ENCODE measurements at regions not wholly inside any gene's neighbourhood (a gene's known extent, or its start where the extent isn't known, plus 50 kb on each side); places are given as distances from the start of the nearest gene placed in this dataset.

DNA sequence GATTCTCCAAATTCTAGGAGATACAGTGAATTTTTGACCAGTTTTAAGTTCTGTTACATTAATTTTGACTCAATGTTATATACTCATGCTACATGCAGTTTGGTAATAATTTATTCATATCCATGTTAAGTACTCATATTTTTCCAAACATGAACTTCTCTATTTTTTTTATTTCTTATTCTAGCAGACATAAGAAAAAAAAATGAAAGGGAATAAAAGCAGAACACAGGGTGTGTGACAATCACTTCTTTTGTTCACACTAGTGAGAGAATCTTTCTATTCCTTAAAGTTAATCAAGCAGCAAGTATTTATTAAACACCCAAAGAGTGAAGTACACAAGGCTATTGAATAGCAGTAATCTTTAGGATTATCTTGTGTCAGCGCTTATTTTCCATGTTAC is 171.1 kb upstream of the ATP2B1 start:
- TF ChIP-seq, protein P1, sequence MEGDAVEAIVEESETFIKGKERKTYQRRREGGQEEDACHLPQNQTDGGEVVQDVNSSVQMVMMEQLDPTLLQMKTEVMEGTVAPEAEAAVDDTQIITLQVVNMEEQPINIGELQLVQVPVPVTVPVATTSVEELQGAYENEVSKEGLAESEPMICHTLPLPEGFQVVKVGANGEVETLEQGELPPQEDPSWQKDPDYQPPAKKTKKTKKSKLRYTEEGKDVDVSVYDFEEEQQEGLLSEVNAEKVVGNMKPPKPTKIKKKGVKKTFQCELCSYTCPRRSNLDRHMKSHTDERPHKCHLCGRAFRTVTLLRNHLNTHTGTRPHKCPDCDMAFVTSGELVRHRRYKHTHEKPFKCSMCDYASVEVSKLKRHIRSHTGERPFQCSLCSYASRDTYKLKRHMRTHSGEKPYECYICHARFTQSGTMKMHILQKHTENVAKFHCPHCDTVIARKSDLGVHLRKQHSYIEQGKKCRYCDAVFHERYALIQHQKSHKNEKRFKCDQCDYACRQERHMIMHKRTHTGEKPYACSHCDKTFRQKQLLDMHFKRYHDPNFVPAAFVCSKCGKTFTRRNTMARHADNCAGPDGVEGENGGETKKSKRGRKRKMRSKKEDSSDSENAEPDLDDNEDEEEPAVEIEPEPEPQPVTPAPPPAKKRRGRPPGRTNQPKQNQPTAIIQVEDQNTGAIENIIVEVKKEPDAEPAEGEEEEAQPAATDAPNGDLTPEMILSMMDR (IDR thresholded peaks at IDR 0.05; ENCODE audit: poor library complexity, severe bottlenecking): no peak
- TF ChIP-seq EZH2 (IDR thresholded peaks at IDR 0.05; ENCODE audit: borderline replicate concordance, insufficient read depth, low read length, poor library complexity, severe bottlenecking) (no peak), RAD21 (conservative IDR thresholded peaks at IDR 0.05) (no peak)

Measured in neural cell (in vitro differentiated cells).